ENCODE measurements at regions not wholly inside any gene's neighbourhood (a gene's known extent, or its start where the extent isn't known, plus 50 kb on each side); places are given as distances from the start of the nearest gene placed in this dataset.

DNA sequence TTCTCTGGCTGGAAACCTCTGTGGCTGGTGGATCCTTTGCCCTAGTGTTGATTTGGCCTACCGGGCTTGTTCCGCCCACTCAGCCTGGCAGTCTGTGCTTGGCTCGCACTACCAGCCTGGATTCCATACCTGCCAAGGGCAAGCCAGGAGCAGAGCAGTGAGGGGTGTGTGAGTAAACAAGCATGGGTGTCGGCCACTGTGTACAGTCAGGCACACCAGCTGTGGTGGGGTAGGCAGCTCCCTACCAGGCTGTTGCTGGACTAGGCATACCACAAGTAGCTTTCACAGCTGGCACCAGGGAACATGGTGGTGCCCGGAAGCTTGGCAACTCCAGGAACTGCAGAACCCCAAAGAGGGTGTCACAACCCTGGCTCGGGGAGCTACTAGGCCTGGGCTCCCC lies 942.9 kb upstream of the LRRN3 start:
- no TSS peak for BruUV-seq (replicated peaks)
- H3K4ac ChIP-seq (ENCODE audit: low read depth, low read length): no peak overlapping the region
- ATAC-seq (ENCODE audit: low read depth) (no peak), DNase-seq (no peak)
- in situ Hi-C loops (cut with MboI; ENCODE audit: low sequenced_read_pairs) (no loop called here), intact Hi-C loops (cut with micrococcal nuclease) (no loop called here), dilution Hi-C loops (cut with HindIII; ENCODE audit: low sequenced_read_pairs, unreplicated experiment) (no loop called here)
- H3K9ac ChIP-seq (ENCODE audit: low read depth, low read length): no peak overlapping the region
- H2BK120ac ChIP-seq (ENCODE audit: low read depth, low read length): no peak overlapping the region
- H3K36me3 ChIP-seq (ENCODE audit: control insufficient read depth, insufficient read depth, low read length): no peaks in the 10 kb centered on the region
- no peak overlapping the region for H2AFZ ChIP-seq (replicated peaks; ENCODE audit: low read length, poor library complexity)
- no peak overlapping the region for H2BK5ac ChIP-seq (ENCODE audit: low read depth, low read length, poor library complexity, severe bottlenecking)
- ChIA-PET CTCF (no interaction called here), POLR2A (ENCODE audit: unreplicated experiment) (no interaction called here)
- no peak for TF ChIP-seq MAZ (IDR thresholded peaks at IDR 0.05; ENCODE audit: borderline replicate concordance, low read depth, low read length)
- no peak for TF ChIP-seq CHD1 (IDR thresholded peaks at IDR 0.05; ENCODE audit: low read depth, low read length)
- no peak for TF ChIP-seq POLR2A (IDR thresholded peaks at IDR 0.05; ENCODE audit: low read depth, low read length)
- TF ChIP-seq, protein P1, sequence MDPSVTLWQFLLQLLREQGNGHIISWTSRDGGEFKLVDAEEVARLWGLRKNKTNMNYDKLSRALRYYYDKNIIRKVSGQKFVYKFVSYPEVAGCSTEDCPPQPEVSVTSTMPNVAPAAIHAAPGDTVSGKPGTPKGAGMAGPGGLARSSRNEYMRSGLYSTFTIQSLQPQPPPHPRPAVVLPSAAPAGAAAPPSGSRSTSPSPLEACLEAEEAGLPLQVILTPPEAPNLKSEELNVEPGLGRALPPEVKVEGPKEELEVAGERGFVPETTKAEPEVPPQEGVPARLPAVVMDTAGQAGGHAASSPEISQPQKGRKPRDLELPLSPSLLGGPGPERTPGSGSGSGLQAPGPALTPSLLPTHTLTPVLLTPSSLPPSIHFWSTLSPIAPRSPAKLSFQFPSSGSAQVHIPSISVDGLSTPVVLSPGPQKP (IDR thresholded peaks at IDR 0.05; ENCODE audit: borderline replicate concordance, low read depth, low read length): no peak
- no peak for TF ChIP-seq BHLHE40 (IDR thresholded peaks at IDR 0.05; ENCODE audit: low read depth, low read length)
- TF ChIP-seq MAFK (IDR thresholded peaks at IDR 0.05; ENCODE audit: low read depth, low read length): no peak
- no peak for TF ChIP-seq CEBPB (IDR thresholded peaks at IDR 0.05; ENCODE audit: low read depth, low read length)
- TF ChIP-seq RAD21 (IDR thresholded peaks at IDR 0.05; ENCODE audit: low read length): no peak
- TF ChIP-seq FOS (IDR thresholded peaks at IDR 0.05; ENCODE audit: low read depth, low read length): no peak
- TF ChIP-seq RFX5 (IDR thresholded peaks at IDR 0.05; ENCODE audit: low read depth, low read length): no peak
- no peak for TF ChIP-seq SMC3 (IDR thresholded peaks at IDR 0.05; ENCODE audit: low read depth, low read length)
- TF ChIP-seq, protein P2, sequence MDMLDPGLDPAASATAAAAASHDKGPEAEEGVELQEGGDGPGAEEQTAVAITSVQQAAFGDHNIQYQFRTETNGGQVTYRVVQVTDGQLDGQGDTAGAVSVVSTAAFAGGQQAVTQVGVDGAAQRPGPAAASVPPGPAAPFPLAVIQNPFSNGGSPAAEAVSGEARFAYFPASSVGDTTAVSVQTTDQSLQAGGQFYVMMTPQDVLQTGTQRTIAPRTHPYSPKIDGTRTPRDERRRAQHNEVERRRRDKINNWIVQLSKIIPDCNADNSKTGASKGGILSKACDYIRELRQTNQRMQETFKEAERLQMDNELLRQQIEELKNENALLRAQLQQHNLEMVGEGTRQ (IDR thresholded peaks at IDR 0.05; ENCODE audit: low read depth, low read length): no peak
- TF ChIP-seq RCOR1 (IDR thresholded peaks at IDR 0.05; ENCODE audit: insufficient replicate concordance, low read length): no peak
- no peak for TF ChIP-seq MXI1 (IDR thresholded peaks at IDR 0.05; ENCODE audit: borderline replicate concordance, low read depth, low read length)
- no peak for TF ChIP-seq NFE2L2 (IDR thresholded peaks at IDR 0.05; ENCODE audit: low read depth, low read length)
- TF ChIP-seq CTCF (conservative IDR thresholded peaks at IDR 0.05; ENCODE audit: low read depth, low read length): no peak
- H2BK15ac ChIP-seq (ENCODE audit: low read depth, low read length): no peak overlapping the region
- H4K91ac ChIP-seq (ENCODE audit: insufficient read depth, low read depth, low read length): no peak overlapping the region
- no peak overlapping the region for H2BK20ac ChIP-seq (ENCODE audit: low read depth, low read length)
- H4K5ac ChIP-seq (ENCODE audit: low read depth, low read length): no peak overlapping the region
- WGBS, 2 experiments (ENCODE audit: extremely low coverage in 2 of 2, insufficient read length in 1 of 2): 80% methylated on average over 1 of the region's 6 CpGs; no CpG with 5 or more reads in 1 of the 2 experiments
- no peaks in the 10 kb centered on the region for H3K79me1 ChIP-seq (ENCODE audit: low read depth in 1 of 2, low read length in 2 of 2)
- H3K56ac ChIP-seq (ENCODE audit: extremely low read depth, insufficient read depth, low read length): no peak overlapping the region
- H3K27ac ChIP-seq (ENCODE audit: insufficient read depth, low read length): no peak overlapping the region
- no peaks in the 10 kb centered on the region for H4K20me1 ChIP-seq (ENCODE audit: insufficient read depth, low read length)
- H3K27me3 ChIP-seq (ENCODE audit: control insufficient read depth, insufficient read depth, low read length): no peaks in the 10 kb centered on the region
- H4K8ac ChIP-seq (ENCODE audit: low read depth in 2 of 2, low read length in 2 of 2): no peak overlapping the region
- H3K23ac ChIP-seq (ENCODE audit: low read depth, low read length): no peak overlapping the region
- H3K18ac ChIP-seq (ENCODE audit: low read depth, low read length): no peak overlapping the region
- no peak overlapping the region for H3K14ac ChIP-seq (replicated peaks; ENCODE audit: low read depth, low read length)
- no peak overlapping the region for H3K4me2 ChIP-seq (ENCODE audit: low read depth, low read length)
- H3K9me1 ChIP-seq (ENCODE audit: insufficient read depth, low read length): no peaks in the 10 kb centered on the region
- H2AK9ac ChIP-seq (replicated peaks; ENCODE audit: low read depth, low read length, poor library complexity): no peak overlapping the region
- no peak overlapping the region for H3K4me3 ChIP-seq (ENCODE audit: insufficient read depth, low read depth, low read length)
- no peaks in the 10 kb centered on the region for H3K4me1 ChIP-seq (ENCODE audit: control insufficient read depth, insufficient read depth, low read length)
- H2AK5ac ChIP-seq (ENCODE audit: low read depth, low read length): no peak overlapping the region
- H3K9me3 ChIP-seq (ENCODE audit: control insufficient read depth, insufficient read depth, low read length): peaks cover 8% of the 10 kb centered on the region; the same call in 1 of the 2 replicates
